Neuronal stem cell (in vitro differentiated cells): ENCODE measurements at regions not wholly inside any gene's neighbourhood (a gene's known extent, or its start where the extent isn't known, plus 50 kb on each side); places are given as distances from the start of the nearest gene placed in this dataset.

Experiments
- DNase-seq: peaks from one replicate; pipeline ENCODE4 v3.0.0-alpha.2; 2013; ENCODE audit warnings: low spot score
- H2AFZ ChIP-seq: one replicate; pipeline ENCODE4 v1.6.1; 2013; ENCODE audit warnings: mild to moderate bottlenecking, low read length, inconsistent platforms
- H2AK5ac ChIP-seq: 2 replicates; pipeline ENCODE4 v1.6.1; 2013; ENCODE audit warnings: low read depth, mild to moderate bottlenecking, inconsistent platforms, low read length, moderate library complexity, mixed read lengths
- H2BK120ac ChIP-seq: 2 replicates; pipeline ENCODE4 v1.6.1; 2013; ENCODE audit warnings: low read depth, mild to moderate bottlenecking, inconsistent platforms, low read length, moderate library complexity, mixed read lengths
- H2BK12ac ChIP-seq: one replicate; pipeline ENCODE4 v1.6.1; 2013; ENCODE audit warnings: low read length, inconsistent platforms
- H2BK15ac ChIP-seq: 2 replicates; pipeline ENCODE4 v1.6.1; 2013; ENCODE audit warnings: mild to moderate bottlenecking, low read length, inconsistent platforms, mixed read lengths
- H2BK5ac ChIP-seq: one replicate; pipeline ENCODE4 v1.6.1; 2013; ENCODE audit warnings: inconsistent platforms, mild to moderate bottlenecking, low read length, moderate library complexity
- H3K14ac ChIP-seq: one replicate; pipeline ENCODE4 v1.6.1; 2013; ENCODE audit warnings: low read length, inconsistent platforms
- H3K18ac ChIP-seq: 2 replicates; pipeline ENCODE4 v1.6.1; 2013; ENCODE audit warnings: low read length, inconsistent platforms
- H3K23ac ChIP-seq: 2 replicates; pipeline ENCODE4 v1.6.1; 2013; ENCODE audit warnings: low read depth, mild to moderate bottlenecking, mixed read lengths, low read length, inconsistent platforms; ENCODE audit not compliant: poor library complexity
- H3K27ac ChIP-seq: replicated peaks from 3 replicates; pipeline ENCODE4 v1.5.1; 2013; ENCODE audit warnings: low read length, inconsistent platforms
- H3K27me3 ChIP-seq, 3 experiments: 2 replicates each; pipeline ENCODE4 v1.6.1; 2013; ENCODE audit warnings: low read length in 3 of 3, mild to moderate bottlenecking in 2 of 3, inconsistent platforms in 1 of 3, low read depth in 1 of 3, mixed read lengths in 1 of 3, moderate library complexity in 1 of 3; ENCODE audit not compliant: control insufficient read depth in 3 of 3, insufficient read depth in 3 of 3
- H3K36me3 ChIP-seq, 2 donors: replicated peaks in 1 of 2; 2 replicates each; pipeline ENCODE4 v1.6.1; 2013; ENCODE audit warnings: low read length in 2 of 2; ENCODE audit not compliant: control insufficient read depth in 2 of 2, insufficient read depth in 2 of 2
- H3K4ac ChIP-seq: 2 replicates; pipeline ENCODE4 v1.6.1; 2013; ENCODE audit warnings: inconsistent platforms, mild to moderate bottlenecking, low read length, moderate library complexity
- H3K4me1 ChIP-seq, 2 donors: 1 replicate in 1 of 2; 2 replicates in 1 of 2; pipeline ENCODE4 v1.6.1; 2013; ENCODE audit warnings: low read length in 2 of 2, low read depth in 1 of 2; ENCODE audit not compliant: control insufficient read depth in 2 of 2, insufficient read depth in 1 of 2
- H3K4me2 ChIP-seq: one replicate; pipeline ENCODE4 v1.6.1; 2013; ENCODE audit warnings: mild to moderate bottlenecking, low read length, inconsistent platforms; ENCODE audit not compliant: insufficient read depth, poor library complexity, severe bottlenecking
- H3K4me3 ChIP-seq, 2 donors: 2 replicates each; pipeline ENCODE4 v1.5.1; 2013; ENCODE audit warnings: low read length in 2 of 2, mild to moderate bottlenecking in 2 of 2, inconsistent platforms in 1 of 2, moderate library complexity in 1 of 2
- H3K79me1 ChIP-seq: one replicate; pipeline ENCODE4 v1.6.1; 2013; ENCODE audit warnings: low read depth, mild to moderate bottlenecking, inconsistent platforms, low read length, moderate library complexity
- H3K9ac ChIP-seq: one replicate; pipeline ENCODE4 v1.6.1; 2013; ENCODE audit warnings: mild to moderate bottlenecking, low read depth, low read length, inconsistent platforms; ENCODE audit not compliant: poor library complexity
- H3K9me3 ChIP-seq, 2 donors: replicated peaks in 1 of 2; 2 replicates each; pipeline versions ENCODE3 to v1.6.1; 2013; ENCODE audit warnings: low read length in 2 of 2, mild to moderate bottlenecking in 2 of 2, inconsistent platforms in 1 of 2, low read depth in 1 of 2, mixed read lengths in 1 of 2, moderate library complexity in 1 of 2; ENCODE audit not compliant: control insufficient read depth in 2 of 2, insufficient read depth in 1 of 2
- H4K8ac ChIP-seq: one replicate; pipeline ENCODE4 v1.6.1; 2013; ENCODE audit warnings: low read depth, mild to moderate bottlenecking, inconsistent platforms, low read length, moderate library complexity
- H4K91ac ChIP-seq: one replicate; pipeline ENCODE4 v1.6.1; 2013; ENCODE audit warnings: low read length, low read depth, mild to moderate bottlenecking, inconsistent platforms; ENCODE audit not compliant: poor library complexity
- WGBS, 2 donors: extraction: QIAGEN DNeasy Blood & Tissue Kit; methylation state at CpG; one replicate each; pipeline ENCODE4 v1.1.7; 2013; ENCODE audit warnings: missing lambda C conversion rate in 2 of 2, mixed read lengths in 1 of 2; ENCODE audit not compliant: insufficient read length in 2 of 2, insufficient replicate concordance in 1 of 2; ENCODE audit errors: extremely low coverage in 2 of 2; 5-methylcytosine and 5-hydroxymethylcytosine counted together

GRCh38 chr18:76131738-76132137, 363.3 kb downstream of the ZNF516 start:
- H3K4me3 ChIP-seq = no peak overlapping the region
- no peak overlapping the region for H4K91ac ChIP-seq
- H3K79me1 ChIP-seq = no peaks in the 10 kb centered on the region
- no peak overlapping the region for H2BK15ac ChIP-seq
- WGBS, 2 donors = no CpG with 5 or more reads among the region's 1 CpG
- H2AFZ ChIP-seq = no peak overlapping the region
- no peak overlapping the region for H3K4me2 ChIP-seq
- H3K4me1 ChIP-seq = peaks cover 0 to 1% of the 10 kb centered on the region in 2 donors
- H3K23ac ChIP-seq = no peak overlapping the region
- no peak overlapping the region for H4K8ac ChIP-seq
- no peak overlapping the region for H2BK12ac ChIP-seq
- no peak overlapping the region for H3K14ac ChIP-seq
- H3K36me3 ChIP-seq = no peaks in the 10 kb centered on the region
- H3K4ac ChIP-seq = no peak overlapping the region
- H2BK5ac ChIP-seq = no peak overlapping the region
- H3K18ac ChIP-seq = no peak overlapping the region
- no peak for DNase-seq
- H3K27me3 ChIP-seq = no peaks in the 10 kb centered on the region
- peaks cover 0 to 6% of the 10 kb centered on the region in 2 donors for H3K9me3 ChIP-seq
- no peak overlapping the region for H2BK120ac ChIP-seq
- H3K27ac ChIP-seq = no peak overlapping the region
- no peak overlapping the region for H3K9ac ChIP-seq
- no peak overlapping the region for H2AK5ac ChIP-seq

DNA sequence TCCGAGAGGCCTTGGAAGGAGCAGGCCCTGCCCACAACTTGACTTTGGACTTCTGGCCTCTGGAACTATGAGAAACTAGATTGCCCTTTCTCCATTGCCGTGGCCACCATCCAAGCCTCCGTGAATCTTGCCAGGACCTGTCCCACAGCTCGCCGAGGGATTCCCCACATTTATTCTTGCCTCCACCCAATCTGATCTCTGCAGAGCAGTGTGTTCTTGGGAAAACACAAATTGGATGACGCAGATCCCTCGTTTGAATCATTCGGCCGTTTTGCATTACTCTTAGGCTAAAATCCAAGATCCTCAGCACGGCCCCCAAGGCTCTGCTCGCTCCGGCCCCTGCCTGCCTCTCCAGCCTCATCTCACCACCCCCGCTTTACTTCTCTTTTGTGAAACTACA, 364.2 kb downstream of the ZNF516 start:
- Histone ChIP-seq H3K4ac (no peak overlapping the region), H3K27ac (no peak overlapping the region), H2AFZ (no peak overlapping the region), H3K23ac (no peak overlapping the region), H3K27me3 (no peaks in the 10 kb centered on the region), H3K9ac (no peak overlapping the region), H4K91ac (no peak overlapping the region), H4K8ac (no peak overlapping the region), H3K4me1 (peaks cover 0 to 1% of the 10 kb centered on the region in 2 donors), H2BK5ac (no peak overlapping the region), H3K4me2 (no peak overlapping the region), H3K9me3 (peaks cover 0 to 6% of the 10 kb centered on the region in 2 donors), H3K14ac (no peak overlapping the region), H2AK5ac (no peak overlapping the region), H2BK15ac (no peak overlapping the region), H3K36me3 (no peaks in the 10 kb centered on the region), H3K18ac (no peak overlapping the region), H2BK12ac (no peak overlapping the region), H3K79me1 (no peaks in the 10 kb centered on the region), H3K4me3 (no peak overlapping the region), H2BK120ac (no peak overlapping the region)
- no peak for DNase-seq
- WGBS, 2 donors = no CpG with 5 or more reads among the region's 13 CpGs

DNA sequence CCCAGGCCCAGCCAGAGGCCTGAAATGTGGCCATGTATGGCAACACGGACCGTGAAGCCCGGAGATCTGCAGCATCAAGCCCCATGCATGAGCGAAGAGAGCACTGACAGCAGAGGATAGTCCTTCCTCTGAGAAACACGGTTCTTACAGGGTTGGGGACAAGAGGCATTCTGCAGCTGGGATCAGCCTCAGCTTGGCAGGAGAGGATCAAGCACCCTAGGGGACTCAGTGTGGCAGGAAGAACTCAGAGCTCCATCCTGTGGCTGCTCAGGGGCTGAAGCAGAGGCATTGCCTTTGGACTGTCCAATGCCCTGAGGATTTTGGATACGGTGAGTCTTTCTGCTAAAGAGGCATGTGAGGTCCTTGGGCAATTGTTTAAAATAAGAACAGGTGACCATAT, 368.7 kb downstream of the ZNF516 start:
- H3K27me3 ChIP-seq = no peaks in the 10 kb centered on the region
- no peak overlapping the region for H3K14ac ChIP-seq
- H3K4me2 ChIP-seq = no peak overlapping the region
- no peak overlapping the region for H3K23ac ChIP-seq
- no CpG with 5 or more reads among the region's 6 CpGs for WGBS, 2 donors
- H3K18ac ChIP-seq = peak overlapping the region; percentile 81
- H3K4ac ChIP-seq = no peak overlapping the region
- H2BK12ac ChIP-seq = no peak overlapping the region
- H3K79me1 ChIP-seq = no peaks in the 10 kb centered on the region
- no peak overlapping the region for H2BK5ac ChIP-seq
- no peak overlapping the region for H2BK120ac ChIP-seq
- no peaks in the 10 kb centered on the region for H3K4me1 ChIP-seq
- H4K8ac ChIP-seq = no peak overlapping the region
- DNase-seq = peak; percentile 8
- no peak overlapping the region for H4K91ac ChIP-seq
- no peak overlapping the region for H3K9ac ChIP-seq
- no peak overlapping the region for H3K27ac ChIP-seq
- H3K36me3 ChIP-seq = peaks cover 0 to 1% of the 10 kb centered on the region in 2 donors
- H2AFZ ChIP-seq = no peak overlapping the region
- H3K4me3 ChIP-seq = peak overlapping the region in 1 of 2 donors; percentile 7
- no peak overlapping the region for H2BK15ac ChIP-seq
- H3K9me3 ChIP-seq = no peaks in the 10 kb centered on the region
- no peak overlapping the region for H2AK5ac ChIP-seq

- Histone ChIP-seq H2BK5ac (no peak overlapping the region), H3K9ac (no peak overlapping the region), H2BK12ac (no peak overlapping the region), H2BK120ac (no peak overlapping the region), H3K4me3 (no peak overlapping the region), H3K9me3 (no peaks in the 10 kb centered on the region), H3K4me2 (no peak overlapping the region), H3K4me1 (no peaks in the 10 kb centered on the region), H3K14ac (no peak overlapping the region), H3K36me3 (peaks cover 0 to 1% of the 10 kb centered on the region in 2 donors), H3K23ac (no peak overlapping the region), H4K91ac (no peak overlapping the region), H3K27me3 (no peaks in the 10 kb centered on the region), H3K4ac (no peak overlapping the region), H2AK5ac (no peak overlapping the region), H2AFZ (no peak overlapping the region), H4K8ac (no peak overlapping the region), H3K27ac (no peak overlapping the region), H3K79me1 (no peaks in the 10 kb centered on the region), H3K18ac (no peak overlapping the region), H2BK15ac (no peak overlapping the region)
- no peak for DNase-seq
- no CpG with 5 or more reads among the region's 5 CpGs for WGBS, 2 donors
Observed at GRCh38 chr18:76121011-76121410, 374.0 kb downstream of the ZNF516 start.
